Panc1 (cell line): ENCODE measurements at regions not wholly inside any gene's neighbourhood (a gene's known extent, or its start where the extent isn't known, plus 50 kb on each side); places are given as distances from the start of the nearest gene placed in this dataset.

ENCODE experiments used
- TF ChIP-seq, protein P1 (sequence below): fragments of 450-650 bp; IDR thresholded peaks from 2 replicates; pipeline ENCODE4 v1.5.1; 2017; ENCODE audit warnings: mild to moderate bottlenecking
- TF ChIP-seq, protein P2 (sequence below), 2 experiments: IDR thresholded peaks; 2 replicates each; pipeline ENCODE4 v1.6.1; 2011 to 2012; ENCODE audit warnings: low read depth in 2 of 2, control low read depth in 1 of 2, low read length in 1 of 2, mild to moderate bottlenecking in 1 of 2, moderate library complexity in 1 of 2; ENCODE audit not compliant: insufficient read depth in 1 of 2

DNA sequence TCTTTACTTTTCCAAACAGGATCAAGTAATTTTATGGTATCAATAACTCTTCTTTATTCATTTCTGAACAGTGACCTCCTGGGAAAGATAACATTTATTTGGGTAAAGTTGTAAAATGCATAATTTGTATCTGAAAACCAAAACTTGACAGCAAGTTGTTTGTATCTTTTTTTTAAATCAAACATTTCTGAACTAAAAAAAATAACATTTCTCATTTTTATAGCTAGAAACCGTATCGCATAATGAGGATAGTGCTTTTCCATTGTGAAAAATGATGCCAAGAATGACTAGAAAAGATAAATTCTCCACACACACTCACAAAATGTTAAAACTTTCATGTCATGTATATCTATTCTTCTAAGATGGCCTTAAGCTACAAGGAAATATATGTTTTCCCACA, 578.2 kb downstream of the RIT2 start:
- TF ChIP-seq, protein P1, sequence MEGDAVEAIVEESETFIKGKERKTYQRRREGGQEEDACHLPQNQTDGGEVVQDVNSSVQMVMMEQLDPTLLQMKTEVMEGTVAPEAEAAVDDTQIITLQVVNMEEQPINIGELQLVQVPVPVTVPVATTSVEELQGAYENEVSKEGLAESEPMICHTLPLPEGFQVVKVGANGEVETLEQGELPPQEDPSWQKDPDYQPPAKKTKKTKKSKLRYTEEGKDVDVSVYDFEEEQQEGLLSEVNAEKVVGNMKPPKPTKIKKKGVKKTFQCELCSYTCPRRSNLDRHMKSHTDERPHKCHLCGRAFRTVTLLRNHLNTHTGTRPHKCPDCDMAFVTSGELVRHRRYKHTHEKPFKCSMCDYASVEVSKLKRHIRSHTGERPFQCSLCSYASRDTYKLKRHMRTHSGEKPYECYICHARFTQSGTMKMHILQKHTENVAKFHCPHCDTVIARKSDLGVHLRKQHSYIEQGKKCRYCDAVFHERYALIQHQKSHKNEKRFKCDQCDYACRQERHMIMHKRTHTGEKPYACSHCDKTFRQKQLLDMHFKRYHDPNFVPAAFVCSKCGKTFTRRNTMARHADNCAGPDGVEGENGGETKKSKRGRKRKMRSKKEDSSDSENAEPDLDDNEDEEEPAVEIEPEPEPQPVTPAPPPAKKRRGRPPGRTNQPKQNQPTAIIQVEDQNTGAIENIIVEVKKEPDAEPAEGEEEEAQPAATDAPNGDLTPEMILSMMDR = no peak
- TF ChIP-seq, protein P2, sequence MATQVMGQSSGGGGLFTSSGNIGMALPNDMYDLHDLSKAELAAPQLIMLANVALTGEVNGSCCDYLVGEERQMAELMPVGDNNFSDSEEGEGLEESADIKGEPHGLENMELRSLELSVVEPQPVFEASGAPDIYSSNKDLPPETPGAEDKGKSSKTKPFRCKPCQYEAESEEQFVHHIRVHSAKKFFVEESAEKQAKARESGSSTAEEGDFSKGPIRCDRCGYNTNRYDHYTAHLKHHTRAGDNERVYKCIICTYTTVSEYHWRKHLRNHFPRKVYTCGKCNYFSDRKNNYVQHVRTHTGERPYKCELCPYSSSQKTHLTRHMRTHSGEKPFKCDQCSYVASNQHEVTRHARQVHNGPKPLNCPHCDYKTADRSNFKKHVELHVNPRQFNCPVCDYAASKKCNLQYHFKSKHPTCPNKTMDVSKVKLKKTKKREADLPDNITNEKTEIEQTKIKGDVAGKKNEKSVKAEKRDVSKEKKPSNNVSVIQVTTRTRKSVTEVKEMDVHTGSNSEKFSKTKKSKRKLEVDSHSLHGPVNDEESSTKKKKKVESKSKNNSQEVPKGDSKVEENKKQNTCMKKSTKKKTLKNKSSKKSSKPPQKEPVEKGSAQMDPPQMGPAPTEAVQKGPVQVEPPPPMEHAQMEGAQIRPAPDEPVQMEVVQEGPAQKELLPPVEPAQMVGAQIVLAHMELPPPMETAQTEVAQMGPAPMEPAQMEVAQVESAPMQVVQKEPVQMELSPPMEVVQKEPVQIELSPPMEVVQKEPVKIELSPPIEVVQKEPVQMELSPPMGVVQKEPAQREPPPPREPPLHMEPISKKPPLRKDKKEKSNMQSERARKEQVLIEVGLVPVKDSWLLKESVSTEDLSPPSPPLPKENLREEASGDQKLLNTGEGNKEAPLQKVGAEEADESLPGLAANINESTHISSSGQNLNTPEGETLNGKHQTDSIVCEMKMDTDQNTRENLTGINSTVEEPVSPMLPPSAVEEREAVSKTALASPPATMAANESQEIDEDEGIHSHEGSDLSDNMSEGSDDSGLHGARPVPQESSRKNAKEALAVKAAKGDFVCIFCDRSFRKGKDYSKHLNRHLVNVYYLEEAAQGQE (IDR thresholded peaks at IDR 0.05; ENCODE audit: insufficient read depth in 1 of 2, low read depth in 2 of 2, low read length in 1 of 2) = no peak
